Sigmoid colon (tissue), 6 donors: ENCODE measurements at regions not wholly inside any gene's neighbourhood (a gene's known extent, or its start where the extent isn't known, plus 50 kb on each side); places are given as distances from the start of the nearest gene placed in this dataset.

Experiments
- DNase-seq: peaks from one replicate; pipeline ENCODE4 v3.0.0-alpha.2; 2019
- H3K27ac ChIP-seq, 4 donors: fragments of 200-600 bp; sonication (generic); one replicate each; pipeline ENCODE4 v1.5.1; 2016 to 2019; ENCODE audit warnings: mild to moderate bottlenecking in 1 of 4
- H3K27me3 ChIP-seq, 3 donors: fragments of 200-600 bp; sonication (generic); one replicate each; pipeline ENCODE4 v1.5.1; 2019; ENCODE audit warnings: mild to moderate bottlenecking in 1 of 3
- H3K36me3 ChIP-seq, 4 donors: fragments of 200-600 bp; sonication (generic); one replicate each; pipeline ENCODE4 v1.5.1; 2016 to 2019
- H3K4me1 ChIP-seq, 4 donors: fragments of 200-600 bp; sonication (generic); one replicate each; pipeline ENCODE4 v1.5.1; 2017 to 2019
- H3K4me3 ChIP-seq, 4 donors: fragments of 200-600 bp; sonication (generic); one replicate each; pipeline ENCODE4 v1.5.1; 2017 to 2019; ENCODE audit warnings: mild to moderate bottlenecking in 2 of 4, moderate library complexity in 1 of 4
- H3K9me3 ChIP-seq, 4 donors: fragments of 200-600 bp in 3 of 4; sonication (generic) in 3 of 4; one replicate each; pipeline versions ENCODE4 v1.5.1 to v1.6.1; 2013 to 2019
- CTCF ChIP-seq, 4 experiments: fragments of 450-650 bp in 3 of 4; fragments of 200-600 bp in 1 of 4; IDR thresholded peaks; one replicate each; pipeline ENCODE4 v1.5.1; 2016 to 2019; ENCODE audit warnings: antibody characterized with exemption in 4 of 4, mild to moderate bottlenecking in 3 of 4, moderate library complexity in 2 of 4
- EP300 ChIP-seq, 4 donors: sonication (generic); formaldehyde crosslinking; IDR thresholded peaks; one replicate each; pipeline ENCODE4 v1.6.1; 2017; ENCODE audit warnings: antibody characterized with exemption in 4 of 4
- POLR2A ChIP-seq, 2 donors: fragments of 450-650 bp; IDR thresholded peaks; one replicate each; pipeline ENCODE4 v1.6.1; 2016; ENCODE audit warnings: antibody characterized with exemption in 2 of 2, mild to moderate bottlenecking in 2 of 2, moderate library complexity in 2 of 2
- POLR2AphosphoS5 ChIP-seq, 4 donors: sonication (generic); formaldehyde crosslinking; IDR thresholded peaks; one replicate each; pipeline ENCODE4 v1.6.1; 2017; ENCODE audit warnings: antibody characterized with exemption in 4 of 4
- WGBS, 2 donors: extraction: QIAGEN DNeasy Blood & Tissue Kit; methylation state at CpG; one replicate each; pipeline ENCODE4 v1.1.7; 2013; 5-methylcytosine and 5-hydroxymethylcytosine counted together
- intact Hi-C: fragments of 100-400 bp; cut with DNase I; formaldehyde crosslinking; loops from one replicate; pipeline ENCODE4 v1.15.1; 2023
- donor health status: healthy with polysubstance abuse.
- donor health status: healthy.

GRCh38 chr6:126091466-126091865 lies 105.1 kb downstream of the TRMT11 start:
- Histone ChIP-seq H3K4me1 (no peaks in the 10 kb centered on the region), H3K36me3 (no peaks in the 10 kb centered on the region), H3K27me3 (no peaks in the 10 kb centered on the region), H3K4me3 (no peak overlapping the region), H3K9me3 (no peaks in the 10 kb centered on the region), H3K27ac (no peak overlapping the region)
- no peak for TF ChIP-seq POLR2AphosphoS5 (IDR thresholded peaks at IDR 0.05)
- no peak for TF ChIP-seq POLR2A (IDR thresholded peaks at IDR 0.05)
- no peak for TF ChIP-seq CTCF (IDR thresholded peaks at IDR 0.05)
- no peak for TF ChIP-seq EP300 (IDR thresholded peaks at IDR 0.05)
- no peak for DNase-seq
- 77 to 92% methylated on average over 6 of the region's 6 CpGs for WGBS, 2 donors
- intact Hi-C loops: no loop called here

GRCh38 chr6:126093108-126093507 lies 106.8 kb downstream of the TRMT11 start:
- TF ChIP-seq POLR2AphosphoS5 (IDR thresholded peaks at IDR 0.05) (no peak), EP300 (IDR thresholded peaks at IDR 0.05) (no peak), POLR2A (IDR thresholded peaks at IDR 0.05) (no peak), CTCF (IDR thresholded peaks at IDR 0.05) (no peak)
- no peak overlapping the region for H3K4me3 ChIP-seq
- no peaks in the 10 kb centered on the region for H3K9me3 ChIP-seq
- H3K27ac ChIP-seq: no peak overlapping the region
- H3K27me3 ChIP-seq: no peaks in the 10 kb centered on the region
- intact Hi-C loops: no loop called here
- WGBS, 2 donors: 89 to 97% methylated on average over 2 of the region's 2 CpGs
- H3K4me1 ChIP-seq: no peaks in the 10 kb centered on the region
- H3K36me3 ChIP-seq: no peaks in the 10 kb centered on the region
- DNase-seq: no peak

GRCh38 chr6:126094411-126094810 lies 108.1 kb downstream of the TRMT11 start:
- DNase-seq: no peak
- WGBS, 2 donors: 89 to 90% methylated on average over 4 of the region's 4 CpGs

GRCh38 chr6:126100386-126100785 lies 114.0 kb downstream of the TRMT11 start:
- no peak overlapping the region for H3K4me3 ChIP-seq
- 96 to 97% methylated on average over 4 of the region's 4 CpGs for WGBS, 2 donors
- H3K27ac ChIP-seq: no peak overlapping the region
- no peaks in the 10 kb centered on the region for H3K4me1 ChIP-seq
- DNase-seq: no peak
- intact Hi-C loops: no loop called here
- H3K9me3 ChIP-seq: peaks cover 0 to 4% (median 0%) of the 10 kb centered on the region in 4 donors
- H3K36me3 ChIP-seq: no peaks in the 10 kb centered on the region
- no peaks in the 10 kb centered on the region for H3K27me3 ChIP-seq
- TF ChIP-seq POLR2AphosphoS5 (IDR thresholded peaks at IDR 0.05) (no peak), POLR2A (IDR thresholded peaks at IDR 0.05) (no peak), CTCF (IDR thresholded peaks at IDR 0.05) (no peak)

More at GRCh38 chr6:126094411-126094810, 108.1 kb downstream of the TRMT11 start:
- Histone ChIP-seq H3K27ac (no peak overlapping the region), H3K27me3 (no peaks in the 10 kb centered on the region), H3K4me1 (no peaks in the 10 kb centered on the region), H3K9me3 (no peaks in the 10 kb centered on the region), H3K4me3 (no peak overlapping the region), H3K36me3 (no peaks in the 10 kb centered on the region)
- no peak for TF ChIP-seq POLR2A (IDR thresholded peaks at IDR 0.05)
- TF ChIP-seq POLR2AphosphoS5 (IDR thresholded peaks at IDR 0.05): no peak
- TF ChIP-seq EP300 (IDR thresholded peaks at IDR 0.05): no peak
- intact Hi-C loops: no loop called here

GRCh38 chr6:126102358-126102757 lies 116.0 kb downstream of the TRMT11 start:
- H3K36me3 ChIP-seq: no peaks in the 10 kb centered on the region
- no peak overlapping the region for H3K27ac ChIP-seq
- intact Hi-C loops: no loop called here
- H3K27me3 ChIP-seq: no peaks in the 10 kb centered on the region
- H3K4me3 ChIP-seq: no peak overlapping the region
- peaks cover 0 to 4% (median 0%) of the 10 kb centered on the region in 4 donors for H3K9me3 ChIP-seq
- no peak for DNase-seq
- H3K4me1 ChIP-seq: peaks cover 0 to 6% (median 2%) of the 10 kb centered on the region in 4 donors
- TF ChIP-seq POLR2A (IDR thresholded peaks at IDR 0.05) (no peak), CTCF (IDR thresholded peaks at IDR 0.05) (no peak), EP300 (IDR thresholded peaks at IDR 0.05) (no peak), POLR2AphosphoS5 (IDR thresholded peaks at IDR 0.05) (no peak)
- 83 to 86% methylated on average over 5 of the region's 5 CpGs for WGBS, 2 donors
